Bronchial epithelial cell (primary cell): ENCODE measurements at regions not wholly inside any gene's neighbourhood (a gene's known extent, or its start where the extent isn't known, plus 50 kb on each side); places are given as distances from the start of the nearest gene placed in this dataset.

Experiments
- DNase-seq: peaks from one replicate; pipeline ENCODE4 v3.0.0-alpha.2; 2010; ENCODE audit warnings: low read depth
- FAIRE-seq: peaks from 2 replicates; lab custom pipeline; 2011; peaks lifted over from hg19 to GRCh38; lab: Jason Lieb, UNC
- H3K27me3 ChIP-seq: 2 replicates; pipeline ENCODE4 v1.5.1; 2011; ENCODE audit warnings: low read length; ENCODE audit not compliant: control insufficient read depth, insufficient read depth
- H3K36me3 ChIP-seq: 2 replicates; pipeline ENCODE4 v1.5.1; 2011; ENCODE audit warnings: low read length; ENCODE audit not compliant: control insufficient read depth, insufficient read depth
- H3K4me3 ChIP-seq: 2 replicates; pipeline ENCODE4 v1.5.1; 2011; ENCODE audit warnings: mild to moderate bottlenecking, low read depth, low read length, control low read depth
- TF ChIP-seq, protein P1 (sequence below): IDR thresholded peaks from 2 replicates; pipeline ENCODE4 v1.5.1; 2011; ENCODE audit warnings: mild to moderate bottlenecking, moderate library complexity, low read length, control low read depth, inconsistent platforms; ENCODE audit not compliant: insufficient read depth, severe bottlenecking

DNA sequence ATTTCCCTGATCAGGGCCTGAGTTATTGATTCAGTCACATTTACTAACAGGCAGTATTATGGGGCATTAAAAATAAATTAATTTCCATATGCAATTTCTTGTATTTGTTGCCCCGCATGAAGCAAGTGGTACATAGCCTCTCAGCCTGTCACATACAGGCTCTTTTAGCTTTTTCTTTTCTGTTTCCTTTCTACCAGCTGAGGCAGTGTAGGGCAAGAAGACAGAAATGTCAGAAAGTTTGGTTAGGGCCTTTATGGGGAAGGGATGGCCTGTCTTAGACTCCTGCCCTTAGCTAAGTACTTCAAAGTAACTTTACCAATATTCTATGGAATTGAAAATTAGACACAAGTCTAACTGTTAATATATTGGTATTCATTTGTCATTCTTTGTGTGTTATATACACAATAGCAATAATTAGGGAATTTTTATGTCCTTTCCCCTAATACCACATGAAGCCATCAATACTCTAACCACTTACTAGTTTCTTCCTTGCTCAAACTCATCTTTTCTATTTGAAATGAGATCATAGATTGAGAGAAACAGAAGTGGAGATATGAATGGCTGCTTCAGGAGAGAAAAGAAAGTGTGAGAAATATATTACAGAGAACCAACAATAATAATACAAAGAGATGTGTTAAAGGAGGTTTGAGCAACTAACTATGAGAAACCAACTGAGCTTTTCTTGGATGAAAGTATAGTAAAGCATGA is 669.6 kb downstream of the PCDH17 start:
- TF ChIP-seq, protein P1, sequence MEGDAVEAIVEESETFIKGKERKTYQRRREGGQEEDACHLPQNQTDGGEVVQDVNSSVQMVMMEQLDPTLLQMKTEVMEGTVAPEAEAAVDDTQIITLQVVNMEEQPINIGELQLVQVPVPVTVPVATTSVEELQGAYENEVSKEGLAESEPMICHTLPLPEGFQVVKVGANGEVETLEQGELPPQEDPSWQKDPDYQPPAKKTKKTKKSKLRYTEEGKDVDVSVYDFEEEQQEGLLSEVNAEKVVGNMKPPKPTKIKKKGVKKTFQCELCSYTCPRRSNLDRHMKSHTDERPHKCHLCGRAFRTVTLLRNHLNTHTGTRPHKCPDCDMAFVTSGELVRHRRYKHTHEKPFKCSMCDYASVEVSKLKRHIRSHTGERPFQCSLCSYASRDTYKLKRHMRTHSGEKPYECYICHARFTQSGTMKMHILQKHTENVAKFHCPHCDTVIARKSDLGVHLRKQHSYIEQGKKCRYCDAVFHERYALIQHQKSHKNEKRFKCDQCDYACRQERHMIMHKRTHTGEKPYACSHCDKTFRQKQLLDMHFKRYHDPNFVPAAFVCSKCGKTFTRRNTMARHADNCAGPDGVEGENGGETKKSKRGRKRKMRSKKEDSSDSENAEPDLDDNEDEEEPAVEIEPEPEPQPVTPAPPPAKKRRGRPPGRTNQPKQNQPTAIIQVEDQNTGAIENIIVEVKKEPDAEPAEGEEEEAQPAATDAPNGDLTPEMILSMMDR = no peak
- no peak for FAIRE-seq
- no peak for DNase-seq

DNA sequence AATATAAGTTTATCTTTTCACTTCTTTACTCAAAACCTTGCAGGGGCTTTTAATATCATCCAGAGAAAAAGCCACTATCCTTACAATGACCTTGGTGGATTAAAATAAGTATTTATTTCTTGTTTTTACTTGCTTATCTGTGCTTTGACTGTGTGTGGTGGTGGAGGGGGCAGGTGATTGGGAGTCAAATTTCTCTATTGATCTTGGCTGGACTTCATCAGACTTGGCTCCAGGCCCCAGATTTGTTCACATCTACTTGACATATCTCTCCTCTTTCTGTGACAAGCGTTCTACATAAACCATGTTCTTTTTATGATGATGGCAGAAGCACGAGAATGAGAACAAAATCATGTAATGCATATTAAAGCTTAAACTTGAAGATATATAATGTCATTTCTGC is 670.8 kb downstream of the PCDH17 start:
- Histone ChIP-seq H3K36me3 (no peaks in the 10 kb centered on the region), H3K27me3 (no peaks in the 10 kb centered on the region), H3K4me3 (no peak overlapping the region)
- TF ChIP-seq, protein P1 = no peak
- no peak for DNase-seq
- no peak for FAIRE-seq

More for the DNA sequence above, 669.6 kb downstream of the PCDH17 start:
- H3K36me3 ChIP-seq = no peaks in the 10 kb centered on the region
- H3K27me3 ChIP-seq = no peaks in the 10 kb centered on the region
- no peak overlapping the region for H3K4me3 ChIP-seq

DNA sequence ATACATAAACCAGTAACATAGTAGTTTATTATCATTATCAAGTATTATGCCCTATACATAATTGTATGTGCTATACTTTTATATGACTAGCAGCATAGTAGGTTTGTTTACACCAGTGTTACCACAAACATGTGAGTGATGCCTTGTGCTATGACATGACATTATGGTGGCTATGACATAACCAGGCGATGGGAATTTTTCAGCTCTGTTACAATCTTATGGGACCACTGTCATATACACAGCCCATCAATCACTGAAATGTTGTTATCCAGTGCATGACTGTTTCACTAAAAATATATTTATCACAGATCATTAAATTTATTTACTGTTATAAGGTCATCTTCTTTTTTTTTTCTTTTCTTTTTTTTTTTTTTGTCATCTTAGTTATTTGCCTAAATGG is 674.5 kb downstream of the PCDH17 start:
- H3K4me3 ChIP-seq = no peak overlapping the region
- H3K36me3 ChIP-seq = no peaks in the 10 kb centered on the region
- no peaks in the 10 kb centered on the region for H3K27me3 ChIP-seq
- TF ChIP-seq, protein P1 = no peak
- DNase-seq (no peak), FAIRE-seq (no peak)

DNA sequence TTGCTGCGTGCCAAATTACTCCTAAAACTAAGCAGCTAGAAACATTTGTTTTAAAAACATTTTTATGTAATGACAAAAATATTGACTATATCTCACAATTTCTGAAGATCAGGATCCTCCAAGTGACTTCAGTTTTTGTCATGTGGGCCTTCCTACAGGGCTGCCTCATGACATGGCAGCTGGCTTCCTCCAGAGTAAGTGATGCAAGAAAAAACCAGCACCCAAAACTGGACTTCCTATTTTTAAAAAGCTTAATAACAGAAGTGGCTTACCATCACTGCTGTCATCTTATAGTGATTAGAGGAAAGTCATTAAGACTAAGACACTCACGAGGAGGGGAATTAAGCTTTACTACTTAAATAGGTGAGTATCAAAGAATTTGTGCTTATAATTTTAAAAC is 681.7 kb downstream of the PCDH17 start:
- Histone ChIP-seq H3K4me3 (no peak overlapping the region), H3K36me3 (no peaks in the 10 kb centered on the region), H3K27me3 (no peaks in the 10 kb centered on the region)
- TF ChIP-seq, protein P1 = no peak
- no peak for FAIRE-seq
- DNase-seq = no peak

DNA sequence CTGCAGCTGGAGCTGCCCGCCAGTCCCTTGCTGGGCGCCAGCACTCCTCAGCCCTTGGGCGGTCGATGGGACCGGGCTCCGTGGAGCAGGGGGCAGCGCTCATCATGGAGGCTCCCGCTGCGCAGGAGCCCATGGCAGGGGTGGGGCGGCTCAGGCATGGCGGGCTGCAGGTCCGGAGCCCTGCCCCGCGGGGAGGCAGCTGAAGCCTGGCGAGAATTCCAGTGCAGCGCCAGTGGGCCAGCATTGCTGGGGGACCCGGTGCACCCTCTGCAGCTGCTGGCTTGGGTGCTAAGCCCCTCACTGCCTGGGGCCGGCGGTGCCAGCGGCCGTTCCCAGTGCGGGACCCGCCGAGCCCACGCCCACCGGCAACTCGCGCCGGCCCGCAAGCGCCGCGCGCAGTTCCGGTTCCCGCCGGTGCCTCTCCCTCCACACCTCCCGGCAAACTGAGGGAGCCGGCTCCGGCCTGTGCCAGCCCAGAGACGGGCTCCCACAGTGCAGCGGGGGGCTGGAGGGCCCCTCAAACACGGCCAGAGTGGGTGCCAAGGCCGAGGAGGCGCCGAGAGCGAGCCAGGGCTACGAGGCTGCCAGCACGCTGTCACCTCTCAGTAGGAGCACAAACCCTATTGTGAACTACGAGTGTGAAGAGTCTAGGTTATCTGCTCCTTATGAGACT is 687.1 kb downstream of the PCDH17 start:
- FAIRE-seq = no peak

More for the DNA sequence above, 687.1 kb downstream of the PCDH17 start:
- DNase-seq = no peak
- Histone ChIP-seq H3K4me3 (no peak overlapping the region), H3K27me3 (no peaks in the 10 kb centered on the region), H3K36me3 (no peaks in the 10 kb centered on the region)
- TF ChIP-seq, protein P1 = no peak
